ENCODE measurements at regions not wholly inside any gene's neighbourhood (a gene's known extent, or its start where the extent isn't known, plus 50 kb on each side); places are given as distances from the start of the nearest gene placed in this dataset.
"Not testable (repeated sequence)": the region's sequence is repeated elsewhere in the genome, so short reads cannot be mapped to it uniquely, and the experiment has no call there.

DNA sequence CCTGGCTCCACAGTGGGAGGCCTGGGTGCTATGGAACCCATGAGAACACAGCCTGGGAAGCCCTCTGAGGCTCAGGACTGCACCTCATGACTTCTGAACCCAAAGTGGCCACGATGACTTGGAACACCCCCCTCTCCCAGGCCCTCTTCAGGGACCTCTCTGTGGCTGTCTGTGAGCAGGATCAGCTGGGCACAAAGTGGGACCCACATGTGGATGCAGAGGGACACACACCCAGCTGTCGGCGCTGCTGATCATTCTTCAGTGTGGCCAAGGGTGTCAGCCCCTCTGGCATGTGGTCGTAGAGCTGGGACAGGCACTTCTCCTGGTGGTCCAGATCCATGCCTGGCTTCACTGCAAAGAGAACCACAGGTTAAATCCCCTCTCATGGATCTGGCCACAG, 293.2 kb downstream of the GOLGA6L6 start:
- CTCF ChIA-PET (ENCODE audit: partially characterized antibody); H2BK5ac ChIP-seq (ENCODE audit: low read depth, low read length); H3K4ac ChIP-seq (replicated peaks; ENCODE audit: insufficient read length, low read depth, low read length); H3K23ac ChIP-seq (ENCODE audit: insufficient read length); H3K14ac ChIP-seq (ENCODE audit: insufficient read length); FAIRE-seq; H4K5ac ChIP-seq (ENCODE audit: insufficient read length, low read depth, low read length); H3K4me3 ChIP-seq (ENCODE audit: extremely low read depth in 1 of 4, insufficient read depth in 2 of 4, low read depth in 3 of 4, low read length in 4 of 4); H3K18ac ChIP-seq (ENCODE audit: extremely low read depth, low read length); H3K9ac ChIP-seq (replicated peaks in 1 of 4; ENCODE audit: extremely low read depth in 1 of 4, low read depth in 3 of 4, low read length in 3 of 4); H3K27ac ChIP-seq (ENCODE audit: low read depth, low read length); H3K79me2 ChIP-seq (ENCODE audit: control insufficient read depth in 1 of 2, insufficient read depth in 2 of 2, low read length in 2 of 2); H2AFZ ChIP-seq (ENCODE audit: low read length); H2BK15ac ChIP-seq (ENCODE audit: low read length); H2BK120ac ChIP-seq (replicated peaks; ENCODE audit: low read depth, low read length); H2BK12ac ChIP-seq (ENCODE audit: low read depth, low read length); POLR2A ChIA-PET (ENCODE audit: partially characterized antibody); H4K20me1 ChIP-seq (replicated peaks in 1 of 2; ENCODE audit: control insufficient read depth in 1 of 2, insufficient read depth in 2 of 2, low read length in 2 of 2); H2BK20ac ChIP-seq (ENCODE audit: low read length); H3K36me3 ChIP-seq (ENCODE audit: control insufficient read depth in 2 of 4, insufficient read depth in 4 of 4, low read length in 3 of 4); H3K27me3 ChIP-seq (replicated peaks in 1 of 4; ENCODE audit: control insufficient read depth in 3 of 4, extremely low read depth in 1 of 4, insufficient read depth in 3 of 4, low read length in 3 of 4); H3K56ac ChIP-seq (replicated peaks; ENCODE audit: insufficient read length, low read depth, low read length); H4K8ac ChIP-seq (ENCODE audit: extremely low read depth, insufficient read depth, low read length); H3K4me2 ChIP-seq (ENCODE audit: insufficient read depth in 1 of 2, low read depth in 2 of 2, low read length in 2 of 2); H2AK5ac ChIP-seq (ENCODE audit: low read depth, low read length); H3K23me2 ChIP-seq (ENCODE audit: low read depth, low read length); H3K79me1 ChIP-seq (ENCODE audit: low read depth, low read length); DNase-seq (ENCODE audit: low read depth in 1 of 2, low spot score in 2 of 2); H4K91ac ChIP-seq (replicated peaks; ENCODE audit: insufficient read length, low read length); H3K4me1 ChIP-seq (replicated peaks in 1 of 4; ENCODE audit: control insufficient read depth in 3 of 4, insufficient read depth in 4 of 4, low read length in 3 of 4): not testable (repeated sequence)
- H3K9me3 ChIP-seq (ENCODE audit: insufficient read depth in 2 of 2, low read depth in 1 of 2, low read length in 1 of 2) = peaks cover 13 to 73% of the 10 kb centered on the region in 2 experiments
- WGBS, 2 experiments (ENCODE audit: extremely low coverage in 1 of 2, insufficient coverage in 1 of 2, insufficient read length in 1 of 2, insufficient replicate concordance in 2 of 2, low coverage in 1 of 2, low lambda C conversion rate in 2 of 2, missing lambda C conversion rate in 1 of 2) = 84% methylated on average over 4 of the region's 4 CpGs; no CpG with 5 or more reads in 1 of the 2 experiments

DNA sequence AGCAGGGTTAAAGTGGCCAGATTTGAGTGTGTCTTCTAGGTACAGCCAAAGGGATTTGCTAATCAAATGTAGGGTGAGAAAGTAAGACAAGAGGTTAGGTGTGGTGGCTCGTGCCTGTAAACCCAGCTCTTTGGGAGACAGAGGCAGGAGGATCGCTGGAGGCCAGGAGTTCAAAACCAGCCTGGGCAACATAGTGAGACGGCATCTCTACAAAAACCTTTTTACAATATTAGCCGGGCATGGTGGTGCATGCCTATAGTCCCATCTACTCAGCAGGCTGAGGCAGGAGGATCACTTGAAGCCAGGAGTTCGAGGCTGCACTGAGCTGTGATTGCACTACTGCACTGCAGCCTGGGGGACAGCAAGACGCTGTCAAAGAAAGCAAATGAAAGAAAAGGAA, 294.5 kb downstream of the GOLGA6L6 start:
- H3K79me1 ChIP-seq (ENCODE audit: low read depth, low read length); H3K27me3 ChIP-seq (replicated peaks in 1 of 4; ENCODE audit: control insufficient read depth in 3 of 4, extremely low read depth in 1 of 4, insufficient read depth in 3 of 4, low read length in 3 of 4); H2BK5ac ChIP-seq (ENCODE audit: low read depth, low read length); H3K27ac ChIP-seq (ENCODE audit: low read depth, low read length); H2AFZ ChIP-seq (ENCODE audit: low read length); H4K5ac ChIP-seq (ENCODE audit: insufficient read length, low read depth, low read length); H4K91ac ChIP-seq (replicated peaks; ENCODE audit: insufficient read length, low read length); H3K4me3 ChIP-seq (ENCODE audit: extremely low read depth in 1 of 4, insufficient read depth in 2 of 4, low read depth in 3 of 4, low read length in 4 of 4); H3K23me2 ChIP-seq (ENCODE audit: low read depth, low read length); CTCF ChIA-PET (ENCODE audit: partially characterized antibody); H3K79me2 ChIP-seq (ENCODE audit: control insufficient read depth in 1 of 2, insufficient read depth in 2 of 2, low read length in 2 of 2); H3K56ac ChIP-seq (replicated peaks; ENCODE audit: insufficient read length, low read depth, low read length); H3K36me3 ChIP-seq (ENCODE audit: control insufficient read depth in 2 of 4, insufficient read depth in 4 of 4, low read length in 3 of 4); H3K4me2 ChIP-seq (ENCODE audit: insufficient read depth in 1 of 2, low read depth in 2 of 2, low read length in 2 of 2); FAIRE-seq; H3K23ac ChIP-seq (ENCODE audit: insufficient read length); H3K18ac ChIP-seq (ENCODE audit: extremely low read depth, low read length); H4K20me1 ChIP-seq (replicated peaks in 1 of 2; ENCODE audit: control insufficient read depth in 1 of 2, insufficient read depth in 2 of 2, low read length in 2 of 2); H2BK12ac ChIP-seq (ENCODE audit: low read depth, low read length); H2BK120ac ChIP-seq (replicated peaks; ENCODE audit: low read depth, low read length); H2AK5ac ChIP-seq (ENCODE audit: low read depth, low read length); H4K8ac ChIP-seq (ENCODE audit: extremely low read depth, insufficient read depth, low read length); POLR2A ChIA-PET (ENCODE audit: partially characterized antibody); H3K9ac ChIP-seq (replicated peaks in 1 of 4; ENCODE audit: extremely low read depth in 1 of 4, low read depth in 3 of 4, low read length in 3 of 4); H2BK15ac ChIP-seq (ENCODE audit: low read length); H2BK20ac ChIP-seq (ENCODE audit: low read length); DNase-seq (ENCODE audit: low read depth in 1 of 2, low spot score in 2 of 2); H3K4ac ChIP-seq (replicated peaks; ENCODE audit: insufficient read length, low read depth, low read length); H3K14ac ChIP-seq (ENCODE audit: insufficient read length); H3K4me1 ChIP-seq (replicated peaks in 1 of 4; ENCODE audit: control insufficient read depth in 3 of 4, insufficient read depth in 4 of 4, low read length in 3 of 4): not testable (repeated sequence)
- H3K9me3 ChIP-seq (ENCODE audit: insufficient read depth in 2 of 2, low read depth in 1 of 2, low read length in 1 of 2) = peaks cover 10 to 64% of the 10 kb centered on the region in 2 experiments
- WGBS, 2 experiments (ENCODE audit: extremely low coverage in 1 of 2, insufficient coverage in 1 of 2, insufficient read length in 1 of 2, insufficient replicate concordance in 2 of 2, low coverage in 1 of 2, low lambda C conversion rate in 2 of 2, missing lambda C conversion rate in 1 of 2) = 81% methylated on average over 6 of the region's 6 CpGs; no CpG with 5 or more reads in 1 of the 2 experiments
